ENCODE measurements at regions not wholly inside any gene's neighbourhood (a gene's known extent, or its start where the extent isn't known, plus 50 kb on each side); places are given as distances from the start of the nearest gene placed in this dataset.

DNA sequence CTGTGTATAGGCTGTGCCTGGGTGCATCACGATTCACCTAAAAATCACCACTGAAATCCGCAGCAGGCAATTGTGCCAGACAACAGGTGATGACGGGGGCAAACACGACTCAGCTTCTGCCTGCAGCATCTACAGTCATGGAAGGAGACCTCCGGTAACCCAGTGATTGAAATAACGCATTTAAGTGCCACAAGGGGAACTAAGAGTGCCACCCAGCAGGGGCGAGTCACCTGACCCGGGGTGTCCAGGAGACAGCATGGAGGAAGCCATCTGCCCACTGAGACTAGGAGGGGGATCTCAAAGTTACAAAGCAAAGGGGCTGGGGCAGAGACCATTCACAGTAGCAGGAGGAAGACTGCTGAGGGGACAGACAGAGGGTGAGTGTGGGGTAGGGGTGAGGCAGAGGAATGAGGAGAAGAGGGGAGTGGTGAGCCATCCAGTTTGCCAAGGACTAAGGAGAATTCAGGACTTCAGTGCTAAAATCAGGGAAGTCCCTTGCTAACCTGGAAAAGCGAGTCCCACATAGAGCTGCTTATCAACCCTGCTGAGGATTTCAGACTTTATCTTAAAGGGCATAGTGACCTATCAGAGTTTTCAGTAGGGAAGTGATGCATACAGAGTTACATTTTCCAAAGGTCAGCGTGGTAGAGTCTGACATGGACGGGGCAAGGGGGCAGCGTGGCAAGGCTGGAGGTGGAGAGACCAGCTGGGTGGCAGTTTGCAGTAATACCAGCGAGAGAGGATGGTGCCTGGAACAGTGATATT, 256.7 kb upstream of the HES1 start:
- no peak for DNase-seq

GRCh38 chr3:193879864-193880242, 256.1 kb upstream of the HES1 start:
- DNase-seq, result no peak

DNA sequence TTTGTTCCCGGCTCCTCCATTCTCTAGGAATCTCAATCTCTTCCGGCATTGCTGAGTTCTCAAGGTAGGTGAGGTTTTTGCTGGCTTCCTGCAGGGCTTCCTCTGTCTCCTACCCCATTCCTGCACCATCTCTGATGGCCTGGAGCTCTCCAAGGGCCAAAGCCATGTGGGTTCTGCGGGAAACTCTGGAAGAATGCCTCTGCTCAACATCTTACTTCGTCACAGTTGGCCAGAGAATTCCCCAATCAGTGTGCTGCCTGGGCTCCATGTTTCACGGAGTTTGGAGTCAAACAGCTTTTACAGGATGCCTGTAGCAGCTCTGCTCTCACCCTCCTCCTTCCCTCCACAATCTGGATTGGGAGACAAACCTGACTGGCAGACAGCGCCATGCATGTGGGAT, 253.9 kb upstream of the HES1 start:
- DNase-seq, result no peak

DNA sequence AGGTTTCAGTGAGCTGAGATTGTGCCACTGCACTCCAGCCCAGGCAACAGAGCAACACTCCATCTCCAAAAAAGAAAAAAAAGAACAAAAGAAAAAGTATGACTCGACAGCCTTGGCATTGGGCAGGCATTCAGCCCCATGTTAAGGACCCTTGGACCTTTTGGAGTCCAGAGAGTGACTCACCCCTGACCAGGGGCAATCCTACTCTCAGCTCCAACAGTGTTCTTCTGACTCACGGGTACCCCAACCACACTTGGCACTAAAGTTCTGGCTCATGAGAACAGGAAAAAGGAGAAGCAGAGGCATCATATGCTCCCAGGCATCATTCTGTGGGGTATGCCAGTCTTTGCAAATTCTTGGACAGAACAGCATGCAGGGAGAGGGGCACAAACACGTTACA, 252.4 kb upstream of the HES1 start:
- DNase-seq, result no peak

GRCh38 chr3:193884027-193884426, 251.9 kb upstream of the HES1 start:
- DNase-seq, result no peak

DNA sequence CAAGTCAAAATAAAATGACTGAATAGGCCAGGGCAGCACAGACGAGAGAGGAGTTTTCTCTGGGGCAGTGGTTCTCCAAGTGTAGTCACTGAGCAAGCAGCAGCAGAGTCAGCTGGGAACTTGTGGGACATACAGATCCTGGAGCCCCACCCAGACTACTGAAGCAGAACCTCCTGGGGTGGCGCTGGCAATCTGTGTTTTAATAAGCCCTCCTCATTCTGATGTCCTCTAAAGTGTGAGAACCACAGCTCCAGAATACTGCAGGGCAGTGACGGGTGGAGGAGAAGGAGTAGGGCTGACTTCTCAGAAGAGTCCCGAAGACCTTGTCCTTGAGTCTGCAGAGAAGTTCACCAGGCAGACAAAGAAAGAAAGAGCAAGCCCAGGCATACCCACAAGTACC, 251.3 kb upstream of the HES1 start:
- no peak for DNase-seq

DNA sequence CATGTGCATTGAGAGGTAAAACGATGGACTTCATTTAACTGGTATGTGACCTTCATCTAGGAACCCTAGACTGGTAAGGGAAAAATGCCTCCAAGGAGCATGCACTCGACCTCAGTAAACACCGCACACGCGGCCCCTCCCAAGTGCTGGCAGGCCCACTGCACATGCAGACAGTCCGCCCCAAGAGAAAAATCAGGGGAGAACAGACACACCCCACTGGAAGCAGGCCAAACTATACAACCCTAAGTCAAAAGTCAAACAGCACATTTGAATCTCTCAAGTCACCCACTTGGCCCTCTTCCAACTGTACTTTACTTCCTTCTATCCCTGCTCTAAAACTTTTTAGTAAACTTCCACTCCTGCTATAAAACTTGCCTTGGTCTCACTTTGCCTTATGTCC, 250.1 kb upstream of the HES1 start:
- DNase-seq, result no peak

GRCh38 chr3:193890016-193890897, 245.7 kb upstream of the HES1 start:
- DNase-seq, result no peak

GRCh38 chr3:193894121-193894863, 241.7 kb upstream of the HES1 start:
- DNase-seq, result no peak

DNA sequence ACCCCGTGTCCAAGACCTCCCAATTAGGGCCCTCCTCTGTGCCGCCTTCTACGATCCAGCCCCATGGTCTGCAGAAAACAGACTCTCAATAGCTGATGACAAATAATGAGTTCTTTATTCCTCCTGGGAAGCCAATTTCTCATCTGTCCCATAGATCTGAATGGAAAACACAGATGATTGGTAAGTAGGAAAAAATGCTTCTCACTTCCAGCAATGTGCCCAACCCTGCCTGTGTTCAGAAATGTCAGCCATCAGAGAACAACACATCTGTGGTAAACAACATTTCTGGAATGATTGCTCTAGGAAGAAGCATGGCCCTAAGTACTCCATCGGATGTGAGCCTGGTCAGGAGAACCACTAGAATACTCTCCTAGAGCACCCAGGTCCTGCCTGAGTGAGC, 240.5 kb upstream of the HES1 start:
- no peak for DNase-seq

DNA sequence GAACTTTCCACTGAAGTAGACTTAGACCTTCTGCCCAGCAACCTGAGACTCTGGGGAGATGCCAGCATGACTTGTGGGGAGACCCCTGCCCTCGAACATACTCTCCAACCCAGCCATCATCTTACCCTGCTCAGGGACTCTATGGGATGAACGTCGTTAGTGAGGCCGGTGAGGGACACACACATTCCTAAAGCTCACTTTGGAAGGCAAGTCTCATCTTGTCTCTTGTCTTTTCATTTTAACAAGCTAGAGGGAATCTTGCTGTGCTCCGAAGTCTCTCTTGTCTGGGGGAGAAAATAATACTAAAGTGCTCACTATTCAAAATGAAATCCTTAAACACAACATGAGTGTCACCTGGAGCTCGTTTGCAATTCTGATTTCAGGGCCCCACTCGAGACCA, 239.5 kb upstream of the HES1 start:
- DNase-seq, result no peak

DNA sequence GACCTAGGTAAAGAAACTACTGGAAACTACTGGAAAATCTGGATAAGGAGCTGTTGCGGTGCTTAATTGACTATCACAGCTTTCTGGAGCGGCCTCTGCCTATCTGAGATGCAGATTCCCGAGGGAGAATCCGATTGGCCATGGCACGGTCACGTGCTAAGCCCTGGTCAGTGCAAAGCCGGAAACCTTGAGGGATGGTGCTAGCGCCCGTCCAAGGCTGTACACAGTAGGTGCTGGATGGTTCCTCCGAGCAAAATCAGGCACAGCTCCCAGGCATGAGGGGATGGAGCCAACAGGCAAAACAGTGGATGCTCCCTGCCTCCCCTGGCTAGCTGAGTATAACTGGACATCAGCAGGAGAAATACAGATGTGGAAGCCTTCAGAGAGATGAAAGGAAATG, 238.7 kb upstream of the HES1 start:
- no peak for DNase-seq

GRCh38 chr3:193897731-193898180, 238.2 kb upstream of the HES1 start:
- DNase-seq, result no peak

- no peak for DNase-seq
These were observed 236.9 kb upstream of the HES1 start for GRCh38 chr3:193899001-193899400.

GRCh38 chr3:193901007-193901406, 234.9 kb upstream of the HES1 start:
- DNase-seq, result no peak

GRCh38 chr3:193902607-193903511, 233.1 kb upstream of the HES1 start:
- DNase-seq, result no peak

DNA sequence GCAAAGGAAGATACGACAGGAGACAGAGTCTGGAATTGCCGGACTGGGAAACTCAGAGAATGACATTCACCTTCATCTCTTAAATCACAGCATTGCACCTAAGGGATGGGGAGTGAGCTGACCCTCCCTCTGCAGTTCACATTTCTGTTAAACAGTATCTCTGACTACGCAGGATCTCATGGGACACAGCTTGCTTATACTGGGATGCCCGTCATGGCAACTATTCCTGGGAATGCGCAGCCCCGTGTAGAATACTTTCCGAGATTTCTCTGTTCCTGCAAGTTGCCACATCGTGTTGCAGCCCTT, 232.5 kb upstream of the HES1 start:
- no peak for DNase-seq

DNA sequence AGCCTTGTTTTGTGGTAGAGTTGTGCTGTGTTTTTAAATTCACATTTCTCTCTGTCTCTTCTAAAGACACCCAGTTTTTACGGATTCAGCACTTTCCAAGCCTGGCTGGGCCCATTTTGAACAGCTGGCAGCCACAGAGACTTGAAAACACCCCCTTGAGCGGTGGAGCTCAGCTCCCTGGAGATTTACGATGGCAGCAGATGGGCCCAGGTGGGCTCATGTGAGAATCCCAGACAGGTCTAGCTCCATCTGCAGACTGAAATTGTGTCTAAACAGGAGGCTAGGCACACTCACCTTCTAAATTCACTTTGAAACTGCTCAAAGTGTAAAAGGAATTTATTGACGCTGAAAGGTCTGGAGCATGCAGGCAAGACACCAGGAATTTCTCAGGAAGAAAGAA, 232.0 kb upstream of the HES1 start:
- no peak for DNase-seq

DNA sequence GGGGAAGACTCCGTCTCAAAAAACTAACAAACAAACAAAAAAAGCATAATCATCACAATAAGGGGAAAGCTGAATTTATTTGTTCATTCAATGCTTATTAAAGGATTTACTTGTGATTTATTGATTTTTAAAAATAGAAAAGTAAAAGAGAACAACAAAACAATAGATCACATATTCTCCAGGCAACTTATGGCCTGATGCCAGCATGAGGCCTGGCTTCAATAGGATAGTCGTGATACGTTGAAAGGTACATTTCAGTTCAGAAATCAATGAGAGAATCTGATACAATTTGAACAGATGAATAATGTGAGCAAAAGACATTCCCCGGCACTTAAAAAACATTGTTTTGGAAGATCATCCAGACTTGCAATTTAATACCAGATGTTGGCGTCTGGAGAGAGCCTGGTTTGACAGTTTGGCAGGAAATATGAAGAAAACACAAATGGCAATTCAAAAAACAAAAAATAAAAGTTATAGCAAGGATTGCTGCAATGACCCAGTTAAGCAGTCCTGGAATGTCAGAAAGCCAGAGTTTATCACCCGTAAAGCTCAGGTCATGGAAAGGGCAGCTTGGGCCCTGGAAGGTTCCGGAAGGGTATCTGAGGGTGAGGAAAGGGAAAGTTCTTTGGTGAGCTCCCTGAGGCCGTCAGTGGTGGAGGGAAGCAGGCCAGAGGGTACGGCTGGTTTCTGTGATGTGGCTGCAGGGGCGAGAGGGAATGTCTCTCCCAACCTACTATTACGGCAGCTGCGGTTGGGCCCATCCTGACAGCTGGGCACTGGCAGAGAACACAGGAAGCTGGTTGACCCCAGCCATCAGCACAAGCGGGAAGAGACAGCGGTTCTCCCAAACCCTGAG, 230.2 kb upstream of the HES1 start:
- no peak for DNase-seq

DNA sequence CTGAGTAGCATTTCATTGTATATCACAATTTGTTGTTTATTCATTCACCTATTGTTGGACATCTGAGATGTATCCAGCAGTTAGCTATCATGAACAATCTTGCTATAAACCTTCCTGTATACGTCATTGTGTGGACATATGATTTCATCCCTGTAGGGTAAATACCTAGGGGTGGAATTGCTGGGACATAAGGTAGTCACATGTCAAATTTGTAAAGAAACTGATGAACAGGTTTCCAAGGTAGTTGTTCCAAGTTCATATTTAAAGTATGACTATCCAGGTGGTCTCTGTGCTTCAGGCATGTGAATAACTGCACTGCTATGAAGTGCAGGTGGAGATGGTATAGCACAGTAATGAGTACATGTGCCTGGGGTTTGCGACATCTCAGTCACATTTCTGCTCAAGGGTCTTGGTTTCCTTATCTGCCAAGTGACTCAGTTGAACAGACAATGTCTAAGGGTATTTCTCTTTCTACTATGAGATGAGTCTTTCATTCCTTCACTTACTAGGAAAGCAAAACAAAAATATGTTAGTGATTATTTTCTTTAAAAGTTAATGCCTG, 229.0 kb upstream of the HES1 start:
- no peak for DNase-seq

- no peak for DNase-seq
These were observed 227.7 kb upstream of the HES1 start for GRCh38 chr3:193908181-193908744.

Data from effector CD8-positive, alpha-beta T cell (primary cell).